Activated T-helper 2 cell treated with anti-CD3 and anti-CD28 coated beads, Interferon-gamma antibody, Interleukin-2, Interleukin-4, amounts not matched to agents 10 μg/mL and 5 μg/mL and 100 μg/mL, durations not matched to agents 14 hours and 24 hours and 36 hours (primary cell): ENCODE measurements at regions not wholly inside any gene's neighbourhood (a gene's known extent, or its start where the extent isn't known, plus 50 kb on each side); places are given as distances from the start of the nearest gene placed in this dataset.

Experiments used
- DNase-seq: peaks from one replicate; pipeline ENCODE4 v3.0.0; 2021; ENCODE audit warnings: low spot score
- H3K27ac Mint-ChIP-seq: one replicate; pipeline ENCODE4 v1.8.0; 2021; ENCODE audit warnings: mixed read lengths
- H3K27me3 Mint-ChIP-seq: one replicate; pipeline ENCODE4 v1.8.0; 2021; ENCODE audit warnings: low read depth, mixed read lengths
- H3K36me3 Mint-ChIP-seq: one replicate; pipeline ENCODE4 v1.8.0; 2021; ENCODE audit warnings: low read depth, mixed read lengths
- H3K4me1 Mint-ChIP-seq: one replicate; pipeline ENCODE4 v1.8.0; 2021; ENCODE audit warnings: low read depth, mixed read lengths
- H3K4me3 Mint-ChIP-seq: one replicate; pipeline ENCODE4 v1.8.0; 2021; ENCODE audit warnings: low read depth, mild to moderate bottlenecking, moderate library complexity, mixed read lengths
- H3K9me3 Mint-ChIP-seq: one replicate; pipeline ENCODE4 v1.8.0; 2021; ENCODE audit warnings: mixed read lengths
- intact Hi-C: fragments of 100-400 bp; cut with micrococcal nuclease; formaldehyde crosslinking; loops from one replicate; pipeline ENCODE4 v1.15.1; 2023

DNA sequence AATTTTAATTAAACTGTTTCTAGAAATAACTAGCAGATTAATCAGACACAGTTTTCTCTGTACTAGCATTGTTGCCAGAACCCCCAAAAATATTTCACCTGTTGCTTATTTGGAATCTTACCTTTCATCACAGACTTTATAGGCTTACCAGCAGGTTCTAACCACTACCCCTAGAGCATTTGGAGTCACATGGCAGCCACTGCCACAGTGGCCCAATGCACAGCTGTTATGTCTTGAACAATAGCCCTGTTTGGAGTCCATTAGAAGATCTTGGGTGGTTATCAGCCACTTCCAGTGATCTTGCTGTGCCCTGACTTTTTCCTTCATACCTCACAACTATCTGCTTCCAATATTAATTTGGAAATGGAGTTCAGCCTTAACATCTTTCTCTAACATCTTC lies 186.2 kb upstream of the TANK start:
- Mint-ChIP-seq H3K27ac (no peak overlapping the region), H3K4me3 (no peak overlapping the region), H3K36me3 (no peaks in the 10 kb centered on the region), H3K27me3 (peaks cover 13% of the 10 kb centered on the region), H3K9me3 (no peaks in the 10 kb centered on the region), H3K4me1 (peaks cover 4% of the 10 kb centered on the region)
- intact Hi-C loops, result no loop called here
- no peak for DNase-seq

DNA sequence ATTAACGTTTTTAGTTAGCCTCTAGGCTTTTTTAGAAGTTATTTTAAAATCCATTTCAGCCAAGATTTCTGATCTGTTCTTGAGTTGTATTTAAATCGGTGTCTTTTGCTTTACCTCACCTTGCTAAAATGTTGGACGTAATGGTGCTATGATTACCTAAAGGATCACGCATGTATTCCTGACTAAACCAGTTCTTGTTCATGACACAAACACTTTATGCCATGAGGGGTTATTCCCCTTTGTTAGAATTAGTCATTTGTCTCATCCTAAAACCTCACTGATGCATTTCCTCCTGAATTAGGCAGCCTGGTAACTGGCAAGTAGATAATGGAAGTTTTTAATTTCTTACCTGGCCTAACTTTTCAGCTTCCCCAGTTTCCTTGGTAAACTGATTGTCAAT lies 185.4 kb upstream of the TANK start:
- intact Hi-C loops, result no loop called here
- Mint-ChIP-seq H3K4me1 (peaks cover 4% of the 10 kb centered on the region), H3K36me3 (no peaks in the 10 kb centered on the region), H3K9me3 (no peaks in the 10 kb centered on the region), H3K27me3 (peaks cover 13% of the 10 kb centered on the region), H3K27ac (no peak overlapping the region), H3K4me3 (no peak overlapping the region)
- DNase-seq, result no peak

- H3K36me3 Mint-ChIP-seq, result no peaks in the 10 kb centered on the region
- no peak for DNase-seq
- intact Hi-C loops, result no loop called here
- no peaks in the 10 kb centered on the region for H3K4me1 Mint-ChIP-seq
- H3K4me3 Mint-ChIP-seq, result no peak overlapping the region
- no peaks in the 10 kb centered on the region for H3K9me3 Mint-ChIP-seq
- peaks cover 13% of the 10 kb centered on the region for H3K27me3 Mint-ChIP-seq
- H3K27ac Mint-ChIP-seq, result no peak overlapping the region
Observed at GRCh38 chr2:160976797-160977196, 183.4 kb upstream of the TANK start.

DNA sequence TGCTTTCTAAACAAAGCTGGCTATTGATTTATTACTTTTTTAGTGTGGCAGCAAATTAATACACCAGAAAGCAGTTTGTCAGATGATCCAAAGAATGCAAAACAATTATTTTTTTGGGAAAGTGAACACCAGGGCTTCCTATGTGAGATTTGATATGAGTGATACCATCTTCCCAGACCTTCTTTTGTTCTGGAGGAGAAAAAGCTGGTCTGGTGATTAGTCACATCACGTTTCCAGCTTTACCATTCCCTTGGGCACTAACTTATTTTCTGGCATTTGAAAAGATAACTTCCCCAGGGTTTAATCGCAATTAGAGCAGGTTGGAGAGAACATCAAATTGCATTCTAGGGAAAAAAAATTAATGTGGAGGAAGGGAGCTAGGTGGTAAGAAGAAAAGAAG lies 182.9 kb upstream of the TANK start:
- Mint-ChIP-seq H3K4me3 (no peak overlapping the region), H3K27ac (no peak overlapping the region), H3K27me3 (peaks cover 10% of the 10 kb centered on the region), H3K9me3 (no peaks in the 10 kb centered on the region), H3K36me3 (no peaks in the 10 kb centered on the region), H3K4me1 (no peaks in the 10 kb centered on the region)
- intact Hi-C loops, result no loop called here
- no peak for DNase-seq

DNA sequence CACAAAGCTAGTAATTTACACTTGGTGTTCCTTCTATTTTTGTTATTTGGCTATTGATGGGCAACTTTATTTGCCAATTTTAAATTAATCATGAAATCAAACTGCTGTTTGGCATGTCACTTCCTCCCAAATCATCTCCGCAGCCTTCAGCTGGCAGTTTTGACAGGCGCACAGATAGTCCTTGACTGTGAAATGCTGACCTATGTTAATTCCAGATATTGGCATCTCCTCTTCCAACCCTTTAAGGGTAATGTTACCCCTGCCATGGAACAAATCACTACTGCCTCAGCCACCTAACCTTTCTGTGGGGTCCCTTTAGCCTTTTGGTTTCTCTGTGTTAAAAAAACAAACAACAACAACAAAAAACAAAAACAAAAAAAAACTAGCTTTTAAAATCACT lies 182.4 kb upstream of the TANK start:
- H3K27me3 Mint-ChIP-seq, result peaks cover 10% of the 10 kb centered on the region
- no peaks in the 10 kb centered on the region for H3K9me3 Mint-ChIP-seq
- H3K4me1 Mint-ChIP-seq, result no peaks in the 10 kb centered on the region
- DNase-seq, result no peak
- H3K27ac Mint-ChIP-seq, result no peak overlapping the region
- H3K36me3 Mint-ChIP-seq, result no peaks in the 10 kb centered on the region
- H3K4me3 Mint-ChIP-seq, result no peak overlapping the region
- intact Hi-C loops, result no loop called here

- Mint-ChIP-seq H3K36me3 (no peaks in the 10 kb centered on the region), H3K27me3 (peaks cover 19% of the 10 kb centered on the region), H3K9me3 (no peaks in the 10 kb centered on the region), H3K4me3 (no peak overlapping the region), H3K4me1 (no peaks in the 10 kb centered on the region), H3K27ac (no peak overlapping the region)
- no peak for DNase-seq
- intact Hi-C loops, result no loop called here
Observed at GRCh38 chr2:160984426-160985077, 175.7 kb upstream of the TANK start.

DNA sequence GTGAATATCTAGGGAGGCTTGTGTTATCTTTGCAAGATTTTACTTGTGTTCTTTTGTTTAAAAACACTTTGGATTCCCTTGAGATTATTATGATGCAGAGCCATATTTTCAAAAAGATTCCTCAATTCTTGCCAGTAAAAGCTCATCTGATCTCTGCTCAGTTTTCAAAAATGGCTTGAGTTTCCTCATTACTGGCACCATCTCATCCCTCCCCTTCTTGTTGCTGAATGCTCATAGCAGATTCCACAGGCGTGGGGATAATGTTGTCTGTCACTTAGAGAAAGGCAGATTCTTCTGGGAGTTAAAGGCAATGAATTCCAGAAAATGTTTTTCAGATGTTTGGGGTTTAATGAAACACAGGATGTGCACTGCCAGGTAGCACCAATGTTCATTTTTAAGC lies 170.4 kb upstream of the TANK start:
- Mint-ChIP-seq H3K27ac (no peak overlapping the region), H3K9me3 (no peaks in the 10 kb centered on the region), H3K4me1 (peaks cover 5% of the 10 kb centered on the region), H3K36me3 (no peaks in the 10 kb centered on the region), H3K27me3 (peaks cover 17% of the 10 kb centered on the region), H3K4me3 (no peak overlapping the region)
- intact Hi-C loops, result loop anchor here (5.0 to 10.0 kb wide), 5 partner anchors 285 to 722 kb away; no protein-coding TSS in a partner anchor
- no peak for DNase-seq

GRCh38 chr2:160993654-160994061 lies 166.6 kb upstream of the TANK start:
- H3K4me1 Mint-ChIP-seq, result peaks cover 5% of the 10 kb centered on the region
- no peaks in the 10 kb centered on the region for H3K9me3 Mint-ChIP-seq
- no peak for DNase-seq
- intact Hi-C loops, result loop anchor here (1.0 to 10.0 kb wide), 8 partner anchors 70 to 883 kb away; no protein-coding TSS in a partner anchor
- no peak overlapping the region for H3K4me3 Mint-ChIP-seq
- H3K27me3 Mint-ChIP-seq, result peaks cover 6% of the 10 kb centered on the region
- H3K36me3 Mint-ChIP-seq, result no peaks in the 10 kb centered on the region
- H3K27ac Mint-ChIP-seq, result no peak overlapping the region

DNA sequence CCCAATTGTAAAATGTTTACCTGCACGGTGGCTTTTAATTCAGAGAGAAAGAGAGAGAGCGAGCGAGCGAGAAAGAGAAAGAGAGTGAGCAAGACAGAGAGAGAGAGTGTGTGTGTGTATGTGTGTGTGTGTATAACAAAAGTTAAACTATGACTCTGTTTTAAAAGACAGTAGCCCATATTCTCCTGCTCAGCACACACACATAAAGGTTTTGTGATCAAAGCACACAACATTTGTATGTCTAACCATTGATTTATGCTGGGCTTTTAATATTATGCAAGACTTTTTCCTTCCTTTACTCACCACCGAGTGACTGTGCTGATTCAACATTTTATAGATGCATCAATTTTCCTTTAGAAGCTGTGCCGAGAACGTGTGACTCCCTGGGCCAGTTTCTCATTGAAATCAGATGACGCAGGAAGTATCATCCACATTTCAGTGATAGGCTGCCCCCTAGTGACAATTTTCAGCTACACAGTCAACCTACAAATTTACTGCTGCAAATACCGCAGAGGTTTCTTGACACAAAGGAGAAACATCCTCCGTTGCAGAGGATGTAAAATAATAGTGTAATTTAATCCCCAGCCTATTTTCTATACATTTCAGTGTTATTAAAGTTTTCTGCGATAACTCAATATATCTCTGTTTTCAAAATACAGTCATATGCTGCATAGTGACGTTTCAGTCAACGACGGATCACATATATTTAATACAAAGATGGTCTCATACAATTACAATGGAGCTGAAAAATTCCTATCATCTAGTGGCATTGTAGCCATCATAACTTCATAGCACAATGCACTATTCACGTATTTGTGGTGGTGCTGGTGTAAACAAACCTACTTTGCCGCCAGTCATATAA lies 165.9 kb upstream of the TANK start:
- Mint-ChIP-seq H3K9me3 (no peaks in the 10 kb centered on the region), H3K4me1 (peaks cover 5% of the 10 kb centered on the region), H3K27me3 (peaks cover 6% of the 10 kb centered on the region), H3K27ac (no peak overlapping the region), H3K4me3 (no peak overlapping the region), H3K36me3 (no peaks in the 10 kb centered on the region)
- DNase-seq, result peak; percentile 55
- intact Hi-C loops, result loop anchor here (1.0 to 10.0 kb wide), 8 partner anchors 69 to 884 kb away; no protein-coding TSS in a partner anchor

DNA sequence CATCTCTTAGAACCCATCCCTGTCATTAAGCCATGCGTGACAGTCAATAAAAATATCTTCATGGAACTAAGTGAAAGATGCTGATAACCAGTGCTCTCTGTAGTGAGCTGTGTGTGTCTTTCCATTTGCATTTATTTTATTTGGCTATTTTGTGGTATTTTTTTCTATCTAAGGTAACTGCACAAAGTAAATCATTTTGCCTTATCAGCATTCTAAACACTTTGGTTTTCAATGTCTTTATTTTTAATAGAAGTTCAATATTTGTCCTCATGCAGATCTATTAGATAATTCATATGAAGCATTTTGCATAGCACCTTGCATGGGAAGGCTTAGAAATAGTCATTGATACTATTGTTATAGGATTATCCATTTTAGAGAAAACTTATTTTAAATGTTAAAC lies 163.6 kb upstream of the TANK start:
- Mint-ChIP-seq H3K9me3 (no peaks in the 10 kb centered on the region), H3K4me3 (no peak overlapping the region), H3K36me3 (no peaks in the 10 kb centered on the region), H3K27ac (no peak overlapping the region), H3K27me3 (peaks cover 2% of the 10 kb centered on the region), H3K4me1 (peaks cover 5% of the 10 kb centered on the region)
- intact Hi-C loops, result loop anchor here (10.0 kb wide), 3 partner anchors 278 to 642 kb away; no protein-coding TSS in a partner anchor
- no peak for DNase-seq

- no peak overlapping the region for H3K4me3 Mint-ChIP-seq
Observed at GRCh38 chr2:161004379-161004778, 155.8 kb upstream of the TANK start.

DNA sequence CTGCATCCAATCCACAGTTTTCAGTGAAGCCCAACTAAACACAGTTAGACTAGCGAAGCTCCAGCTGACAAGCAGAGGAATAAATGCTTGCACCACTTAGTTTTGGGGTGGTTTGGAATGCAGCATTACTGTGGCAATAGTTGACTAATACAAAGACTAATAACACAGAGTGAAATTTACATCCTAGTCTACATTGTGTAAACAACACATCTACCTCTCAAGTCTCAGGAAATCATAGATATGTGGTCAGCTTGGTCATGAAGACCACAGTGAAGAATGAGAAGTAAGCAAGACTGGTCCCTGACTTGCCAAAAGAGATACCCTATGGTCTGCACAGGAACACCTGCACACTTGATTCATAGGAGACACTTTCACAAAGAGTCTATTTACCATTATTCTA lies 155.1 kb upstream of the TANK start:
- Mint-ChIP-seq H3K27me3 (peaks cover 20% of the 10 kb centered on the region), H3K4me3 (no peak overlapping the region), H3K27ac (no peak overlapping the region), H3K36me3 (no peaks in the 10 kb centered on the region), H3K9me3 (peaks cover 4% of the 10 kb centered on the region), H3K4me1 (no peaks in the 10 kb centered on the region)
- intact Hi-C loops, result no loop called here
- DNase-seq, result no peak

More at GRCh38 chr2:161004379-161004778, 155.8 kb upstream of the TANK start:
- Mint-ChIP-seq H3K36me3 (no peaks in the 10 kb centered on the region), H3K27ac (no peak overlapping the region), H3K9me3 (peaks cover 4% of the 10 kb centered on the region), H3K27me3 (peaks cover 20% of the 10 kb centered on the region), H3K4me1 (no peaks in the 10 kb centered on the region)
- intact Hi-C loops, result no loop called here
- DNase-seq, result no peak

DNA sequence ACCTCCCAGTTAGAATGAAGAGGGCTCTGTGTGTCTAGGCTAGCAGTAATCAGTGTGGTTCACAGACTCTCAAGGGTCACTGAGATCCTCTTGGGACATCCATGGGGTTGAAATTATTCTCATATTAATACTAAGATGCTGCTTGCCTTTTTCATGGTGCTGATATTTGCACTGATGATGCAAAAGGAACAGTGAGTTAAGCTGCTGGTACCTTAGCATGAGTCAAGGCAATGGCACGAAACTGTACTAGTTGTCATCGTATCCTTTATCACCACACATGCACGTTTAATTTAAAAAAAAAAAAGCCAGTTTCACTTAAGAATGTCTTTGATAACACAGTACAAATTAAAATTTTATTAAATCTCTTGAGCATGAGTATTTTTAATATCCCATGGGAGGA lies 151.9 kb upstream of the TANK start:
- Mint-ChIP-seq H3K27ac (no peak overlapping the region), H3K4me3 (no peak overlapping the region), H3K36me3 (no peaks in the 10 kb centered on the region), H3K4me1 (no peaks in the 10 kb centered on the region), H3K27me3 (peaks cover 31% of the 10 kb centered on the region), H3K9me3 (peaks cover 4% of the 10 kb centered on the region)
- no peak for DNase-seq
- intact Hi-C loops, result no loop called here
